HepG2 (cell line): ENCODE measurements at regions not wholly inside any gene's neighbourhood (a gene's known extent, or its start where the extent isn't known, plus 50 kb on each side); places are given as distances from the start of the nearest gene placed in this dataset.

Source experiments
- ATAC-seq: fragments of 200-7000 bp; cut with Tn5 transposase; 3 replicates; pipeline ENCODE4 v1.9.1; 2020; ENCODE audit warnings: mild to moderate bottlenecking, moderate library complexity
- BruUV-seq: library from RNA; stranded (reverse); fragments of 400-500 nt; replicated peaks from 2 replicates; lab custom pipeline; 2021; lab: Mats Ljungman, UMichigan
- CTCF ChIA-PET: fragments of 300-600 bp; formaldehyde crosslinking; extraction: SDS; loops from one replicate; lab custom pipeline; 2021; ENCODE audit warnings: low total read pairs, inconsistent platforms, low intra/inter-chr PET ratio; lab: Yijun Ruan, JAX
- POLR2A ChIA-PET: fragments of 350-600 bp; sonication (Branson Sonifier 250); formaldehyde crosslinking; loops from one replicate; lab custom pipeline; 2020; ENCODE audit warnings: antibody characterized with exemption, inconsistent platforms; lab: Yijun Ruan, JAX
- DNase-seq: peaks from one replicate; pipeline ENCODE4 v3.0.0-alpha.2; 2015; ENCODE audit warnings: low spot score
- FAIRE-seq: peaks from 3 replicates; lab custom pipeline; 2011; peaks lifted over from hg19 to GRCh38; lab: Jason Lieb, UNC
- H2AFZ ChIP-seq: one replicate; pipeline ENCODE4 v1.6.1; 2011; ENCODE audit warnings: low read length, inconsistent platforms
- H3K27ac ChIP-seq: fragments of 300-600 bp; 3 replicates; pipeline ENCODE4 v1.8.0; 2011; ENCODE audit warnings: mixed run types, mild to moderate bottlenecking, mixed read lengths, low read length, inconsistent platforms; ENCODE audit not compliant: insufficient read depth; ENCODE audit errors: extremely low read length
- H3K27me3 ChIP-seq, 2 experiments: fragments of 200-600 bp in 1 of 2; 2 replicates in 1 of 2; 3 replicates in 1 of 2; pipeline versions ENCODE4 v1.6.0 to v1.8.0; 2011; ENCODE audit warnings: low read length in 2 of 2, mild to moderate bottlenecking in 2 of 2, moderate library complexity in 2 of 2, inconsistent platforms in 1 of 2; ENCODE audit not compliant: insufficient read depth in 2 of 2, control insufficient read depth in 1 of 2
- H3K36me3 ChIP-seq, 2 experiments: fragments of 200-600 bp in 1 of 2; replicated peaks in 1 of 2; 2 replicates in 1 of 2; 3 replicates in 1 of 2; pipeline versions ENCODE4 v1.5.1 to v1.8.0; 2011; ENCODE audit warnings: low read length in 2 of 2, inconsistent platforms in 1 of 2; ENCODE audit not compliant: insufficient read depth in 2 of 2, control insufficient read depth in 1 of 2
- H3K4me1 ChIP-seq: 2 replicates; pipeline ENCODE4 v1.5.1; 2012; ENCODE audit warnings: low read length, inconsistent platforms; ENCODE audit not compliant: insufficient read depth
- H3K4me2 ChIP-seq: 2 replicates; pipeline ENCODE4 v1.6.0; 2011; ENCODE audit warnings: low read depth, low read length, inconsistent platforms
- H3K4me3 ChIP-seq, 3 experiments: fragments of 200-600 bp in 1 of 3; sonication (generic), shearing (Covaris generic) in 1 of 3; replicated peaks in 1 of 3; 2 replicates each; pipeline ENCODE4 v1.5.1; 2011 to 2016; ENCODE audit warnings: low read length in 3 of 3, inconsistent platforms in 2 of 3, low read depth in 2 of 3, mild to moderate bottlenecking in 2 of 3, control low read depth in 1 of 3, mixed read lengths in 1 of 3; ENCODE audit not compliant: insufficient read depth in 1 of 3
- H3K79me2 ChIP-seq: one replicate; pipeline ENCODE4 v1.6.1; 2011; ENCODE audit warnings: low read length, inconsistent platforms; ENCODE audit not compliant: insufficient read depth
- H3K9ac ChIP-seq: 2 replicates; pipeline ENCODE4 v1.6.0; 2011; ENCODE audit warnings: mild to moderate bottlenecking, low read depth, low read length, inconsistent platforms; ENCODE audit not compliant: insufficient read depth
- H3K9me3 ChIP-seq: 2 replicates; pipeline ENCODE4 v1.5.1; 2012; ENCODE audit warnings: mild to moderate bottlenecking, low read length
- H4K20me1 ChIP-seq: 2 replicates; pipeline ENCODE4 v1.6.0; 2011; ENCODE audit warnings: inconsistent platforms, mild to moderate bottlenecking, low read length, moderate library complexity; ENCODE audit not compliant: insufficient read depth
- MAF1 ChIP-seq: sonication (generic); formaldehyde crosslinking; IDR thresholded peaks from 2 replicates; pipeline ENCODE4 v1.5.0; 2020; ENCODE audit warnings: missing genetic modification reagents, borderline replicate concordance
- ZNF768 ChIP-seq: sonication (generic); formaldehyde crosslinking; IDR thresholded peaks from 2 replicates; pipeline ENCODE4 v1.4.0; 2020; ENCODE audit warnings: missing genetic modification reagents
- WGBS: methylation state at CpG from one replicate; pipeline ENCODE4 v1.1.6; 2017; ENCODE audit warnings: low lambda C conversion rate; 5-methylcytosine and 5-hydroxymethylcytosine counted together
- in situ Hi-C: cut with HindIII; loops from 2 replicates; pipeline ENCODE4 v1.10.0; 2017; ENCODE audit warnings: low pct_unique_long_range_greater_than_20kb; ENCODE audit not compliant: extremely low pct_ligation_motif_present
- intact Hi-C: fragments of 100-400 bp; cut with micrococcal nuclease; formaldehyde crosslinking; loops from one replicate; pipeline ENCODE4 v1.10.0; 2022; ENCODE audit not compliant: unreplicated experiment

DNA sequence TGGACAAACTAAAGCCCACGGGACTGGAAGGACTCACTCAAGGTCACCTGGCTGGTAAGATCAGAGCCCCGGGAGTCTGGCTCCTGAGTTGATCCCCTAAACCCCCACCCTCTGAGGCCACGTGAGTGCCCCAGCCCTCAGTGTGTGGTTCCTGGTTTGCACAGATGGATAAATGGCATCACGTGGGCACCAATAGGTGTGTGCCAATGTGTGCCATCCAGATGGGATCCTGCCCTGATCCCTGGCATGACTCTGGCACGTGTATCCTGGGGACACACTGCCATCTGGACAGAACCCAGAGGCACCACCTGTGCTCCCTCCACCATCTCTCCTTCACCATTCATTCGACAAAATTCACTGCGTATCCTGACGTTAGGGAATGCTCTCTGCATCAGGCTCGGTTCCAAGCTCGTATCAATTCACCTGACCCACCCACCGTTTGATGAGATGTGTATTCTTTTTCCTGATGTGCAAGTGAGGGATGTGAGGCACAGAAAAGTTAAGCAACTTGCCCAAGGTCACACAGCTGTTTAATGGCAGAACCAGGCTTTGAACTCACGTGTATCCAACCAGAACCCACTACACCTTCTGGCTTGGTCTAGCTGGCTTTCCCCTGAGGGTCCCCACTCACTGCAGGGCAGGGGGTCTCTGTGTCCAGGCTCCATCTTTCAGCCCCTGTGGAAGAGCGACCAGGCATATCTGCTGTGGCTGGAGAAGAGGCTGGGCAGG is 49.8 kb upstream of the PAX7 start:
- intact Hi-C loops = no loop called here
- DNase-seq = no peak
- Histone ChIP-seq H3K27ac (no peak overlapping the region), H3K36me3 (no peaks in the 10 kb centered on the region), H3K9me3 (no peaks in the 10 kb centered on the region), H3K4me2 (no peak overlapping the region), H3K27me3 (no peaks in the 10 kb centered on the region; a peak in 1 of 5 replicates), H4K20me1 (peaks cover 4% of the 10 kb centered on the region; the same call in 1 of the 2 replicates), H3K4me3 (no peak overlapping the region), H3K4me1 (no peaks in the 10 kb centered on the region), H3K79me2 (no peaks in the 10 kb centered on the region), H2AFZ (no peak overlapping the region), H3K9ac (no peak overlapping the region)
- CTCF ChIA-PET = interaction anchor here (1.2 to 1.8 kb wide), 3 partner anchors 20 to 281 kb away, joined by 4 to 6 read pairs (median 6); no protein-coding TSS in a partner anchor
- no peak; the same call in 2 of the 3 replicates for ATAC-seq
- TF ChIP-seq MAF1 (CRISPR knock-in tag) (no peak), ZNF768 (CRISPR knock-in tag) (peak; percentile 82)
- in situ Hi-C loops = no loop called here
- BruUV-seq = no TSS peak
- WGBS = 34% methylated on average over 11 of the region's 13 CpGs
- FAIRE-seq = no peak
- POLR2A ChIA-PET = no interaction called here
